C4-2B (cell line): ENCODE measurements at regions not wholly inside any gene's neighbourhood (a gene's known extent, or its start where the extent isn't known, plus 50 kb on each side); places are given as distances from the start of the nearest gene placed in this dataset.

Experiments
- H3K27ac ChIP-seq: fragments of 450-650 bp; 2 replicates; pipeline ENCODE4 v1.5.1; 2017
- ZFX ChIP-seq: fragments of 450-650 bp; IDR thresholded peaks from 2 replicates; pipeline ENCODE4 v1.6.1; 2017
- TF ChIP-seq, protein P1 (sequence below): fragments of 450-650 bp; conservative IDR thresholded peaks from 2 replicates; pipeline ENCODE4 v1.5.1; 2017; ENCODE audit warnings: mild to moderate bottlenecking

- no peak overlapping the region for H3K27ac ChIP-seq
- no peak for TF ChIP-seq ZFX
- TF ChIP-seq, protein P1, sequence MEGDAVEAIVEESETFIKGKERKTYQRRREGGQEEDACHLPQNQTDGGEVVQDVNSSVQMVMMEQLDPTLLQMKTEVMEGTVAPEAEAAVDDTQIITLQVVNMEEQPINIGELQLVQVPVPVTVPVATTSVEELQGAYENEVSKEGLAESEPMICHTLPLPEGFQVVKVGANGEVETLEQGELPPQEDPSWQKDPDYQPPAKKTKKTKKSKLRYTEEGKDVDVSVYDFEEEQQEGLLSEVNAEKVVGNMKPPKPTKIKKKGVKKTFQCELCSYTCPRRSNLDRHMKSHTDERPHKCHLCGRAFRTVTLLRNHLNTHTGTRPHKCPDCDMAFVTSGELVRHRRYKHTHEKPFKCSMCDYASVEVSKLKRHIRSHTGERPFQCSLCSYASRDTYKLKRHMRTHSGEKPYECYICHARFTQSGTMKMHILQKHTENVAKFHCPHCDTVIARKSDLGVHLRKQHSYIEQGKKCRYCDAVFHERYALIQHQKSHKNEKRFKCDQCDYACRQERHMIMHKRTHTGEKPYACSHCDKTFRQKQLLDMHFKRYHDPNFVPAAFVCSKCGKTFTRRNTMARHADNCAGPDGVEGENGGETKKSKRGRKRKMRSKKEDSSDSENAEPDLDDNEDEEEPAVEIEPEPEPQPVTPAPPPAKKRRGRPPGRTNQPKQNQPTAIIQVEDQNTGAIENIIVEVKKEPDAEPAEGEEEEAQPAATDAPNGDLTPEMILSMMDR: no peak
Measured at GRCh38 chr10:128568041-128568440, 441.8 kb upstream of the MKI67 start.

- TF ChIP-seq, protein P1: no peak
- no peak for TF ChIP-seq ZFX
- no peak overlapping the region for H3K27ac ChIP-seq
Measured at GRCh38 chr10:128568491-128568890, 442.3 kb upstream of the MKI67 start.

GRCh38 chr10:128568990-128569945 lies 443.0 kb upstream of the MKI67 start:
- H3K27ac ChIP-seq: no peak overlapping the region
- TF ChIP-seq, protein P1: no peak

GRCh38 chr10:128570319-128570995 lies 444.2 kb upstream of the MKI67 start:
- H3K27ac ChIP-seq: no peak overlapping the region
- no peak for TF ChIP-seq ZFX
- TF ChIP-seq, protein P1: no peak

- no peak for TF ChIP-seq ZFX
- TF ChIP-seq, protein P1: no peak
- no peak overlapping the region for H3K27ac ChIP-seq
Measured at GRCh38 chr10:128571071-128571470, 444.8 kb upstream of the MKI67 start.

- H3K27ac ChIP-seq: no peak overlapping the region
- no peak for TF ChIP-seq ZFX
- TF ChIP-seq, protein P1: no peak; the same call in 1 of the 2 replicates
Measured at GRCh38 chr10:128571745-128572144, 445.5 kb upstream of the MKI67 start.

DNA sequence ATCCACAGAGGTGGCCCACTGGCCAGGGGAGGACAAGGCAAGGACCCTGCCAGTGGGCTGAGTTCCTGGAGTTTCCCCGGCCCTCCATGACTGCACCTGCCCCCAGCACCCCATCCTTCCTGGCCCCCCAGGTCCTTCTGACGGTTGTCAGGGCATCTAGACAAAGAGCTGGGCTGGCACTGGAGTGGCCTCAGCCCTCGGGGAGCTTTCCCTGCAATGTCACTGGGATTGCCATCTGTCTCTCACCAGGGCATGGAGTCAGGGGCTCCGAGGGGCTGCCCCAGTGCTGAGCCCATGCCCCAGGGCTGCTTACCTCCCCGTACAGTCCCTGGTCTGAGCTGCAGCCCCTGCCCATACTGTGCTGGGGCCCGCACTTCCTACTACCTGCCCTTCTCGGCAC lies 446.5 kb upstream of the MKI67 start:
- TF ChIP-seq ZFX: no peak
- TF ChIP-seq, protein P1: no peak
- no peak overlapping the region for H3K27ac ChIP-seq
